GM23338 (cell line): ENCODE measurements at regions not wholly inside any gene's neighbourhood (a gene's known extent, or its start where the extent isn't known, plus 50 kb on each side); places are given as distances from the start of the nearest gene placed in this dataset.

Experiments
- ATAC-seq: fragments of 200-7000 bp; cut with Tn5 transposase; 3 replicates; pipeline ENCODE4 v1.9.1; 2020
- DNase-seq: peaks from one replicate; pipeline ENCODE4 v3.0.0-alpha.2; 2015; ENCODE audit warnings: low spot score
- H2AFZ ChIP-seq: fragments of 200-600 bp; sonication (generic); 2 replicates; pipeline ENCODE4 v1.8.0; 2016; ENCODE audit warnings: antibody characterized with exemption, mild to moderate bottlenecking, moderate library complexity
- H3F3A ChIP-seq: fragments of 200-600 bp; sonication (generic); replicated peaks from 2 replicates; pipeline ENCODE4 v1.8.0; 2017; ENCODE audit warnings: antibody characterized with exemption, mixed run types, low read depth
- H3K27ac ChIP-seq: fragments of 200-600 bp; sonication (generic); 2 replicates; pipeline ENCODE4 v1.6.1; 2016; ENCODE audit warnings: low read depth
- H3K27me3 ChIP-seq: fragments of 200-600 bp; sonication (generic); 2 replicates; pipeline ENCODE4 v1.8.0; 2016; ENCODE audit warnings: mild to moderate bottlenecking, mixed run types, moderate library complexity; ENCODE audit not compliant: insufficient read depth
- H3K36me3 ChIP-seq: fragments of 200-600 bp; sonication (generic); 2 replicates; pipeline ENCODE4 v1.8.0; 2016; ENCODE audit warnings: mild to moderate bottlenecking; ENCODE audit not compliant: insufficient read depth
- H3K4me1 ChIP-seq: fragments of 200-600 bp; sonication (generic); 2 replicates; pipeline ENCODE4 v1.8.0; 2016; ENCODE audit warnings: mild to moderate bottlenecking, moderate library complexity; ENCODE audit not compliant: insufficient read depth
- H3K4me2 ChIP-seq: fragments of 200-600 bp; sonication (generic); 2 replicates; pipeline ENCODE4 v1.7.1; 2017; ENCODE audit warnings: mixed run types
- H3K4me3 ChIP-seq: fragments of 200-600 bp; sonication (generic); 2 replicates; pipeline ENCODE4 v1.6.1; 2016; ENCODE audit warnings: mixed run types
- H3K79me2 ChIP-seq: fragments of 200-600 bp; sonication (generic); replicated peaks from 2 replicates; pipeline ENCODE4 v1.8.0; 2017; ENCODE audit warnings: mild to moderate bottlenecking; ENCODE audit not compliant: insufficient read depth
- H3K9me2 ChIP-seq: fragments of 200-600 bp; sonication (generic); 2 replicates; pipeline ENCODE4 v1.8.0; 2017; ENCODE audit not compliant: insufficient read depth
- H4K20me1 ChIP-seq: fragments of 200-600 bp; sonication (generic); replicated peaks from 2 replicates; pipeline ENCODE4 v1.8.0; 2017; ENCODE audit warnings: mild to moderate bottlenecking; ENCODE audit not compliant: insufficient read depth
- H3K27ac Mint-ChIP-seq: 2 replicates; pipeline ENCODE4 v1.8.0; 2020; ENCODE audit warnings: inconsistent platforms, mild to moderate bottlenecking, moderate library complexity, mixed read lengths
- H3K27me3 Mint-ChIP-seq: 3 replicates; pipeline ENCODE4 v1.8.0; 2022; ENCODE audit warnings: low read depth, mild to moderate bottlenecking, moderate library complexity, mixed read lengths, inconsistent platforms; ENCODE audit not compliant: insufficient read depth, poor library complexity
- H3K36me3 Mint-ChIP-seq: 3 replicates; pipeline ENCODE4 v1.8.0; 2021; ENCODE audit warnings: low read depth, mild to moderate bottlenecking, inconsistent platforms, moderate library complexity, mixed read lengths
- H3K4me1 Mint-ChIP-seq: 3 replicates; pipeline ENCODE4 v1.8.0; 2020; ENCODE audit warnings: mild to moderate bottlenecking, inconsistent platforms, mixed read lengths
- H3K4me3 Mint-ChIP-seq: 3 replicates; pipeline ENCODE4 v1.8.0; 2021; ENCODE audit warnings: moderate library complexity, mild to moderate bottlenecking, inconsistent platforms, mixed read lengths
- H3K9me3 Mint-ChIP-seq: 3 replicates; pipeline ENCODE4 v1.8.0; 2020; ENCODE audit warnings: moderate library complexity, mild to moderate bottlenecking, inconsistent platforms, mixed read lengths
- ETS1 ChIP-seq: IDR thresholded peaks from 2 replicates; pipeline ENCODE4 v1.6.1; 2016; ENCODE audit warnings: antibody characterized with exemption
- EZH2 ChIP-seq: fragments of 200-600 bp; sonication (generic); IDR thresholded peaks from one replicate; pipeline ENCODE4 v1.8.0; 2017; ENCODE audit warnings: antibody characterized with exemption, mild to moderate bottlenecking, low read depth; ENCODE audit not compliant: unreplicated experiment
- EZH2phosphoT487 ChIP-seq: fragments of 200-600 bp; sonication (generic); IDR thresholded peaks from one replicate; pipeline ENCODE4 v1.8.1; 2018; ENCODE audit warnings: antibody characterized with exemption; ENCODE audit not compliant: unreplicated experiment
- NANOG ChIP-seq: IDR thresholded peaks from 2 replicates; pipeline ENCODE4 v1.6.1; 2016; ENCODE audit warnings: antibody characterized with exemption, borderline replicate concordance
- STAT1 ChIP-seq: IDR thresholded peaks from one replicate; pipeline ENCODE4 v1.6.1; 2016; ENCODE audit warnings: antibody characterized with exemption; ENCODE audit not compliant: unreplicated experiment
- ZNF114 ChIP-seq: fragments of 250-450 bp; sonication (Bioruptor Pico); IDR thresholded peaks from 2 replicates; pipeline ENCODE4 v1.5.0; 2020; ENCODE audit warnings: mild to moderate bottlenecking, moderate library complexity
- ZNF331 ChIP-seq: fragments of 250-450 bp; sonication (Bioruptor Pico); IDR thresholded peaks from 2 replicates; pipeline ENCODE4 v1.5.0; 2020; ENCODE audit warnings: low read depth, mild to moderate bottlenecking, moderate library complexity
- TF ChIP-seq, protein P1 (sequence below): fragments of 250-450 bp; sonication (Bioruptor Pico); IDR thresholded peaks from 2 replicates; pipeline ENCODE4 v1.5.0; 2020; ENCODE audit warnings: mild to moderate bottlenecking, moderate library complexity
- TF ChIP-seq, protein P2 (sequence below), 2 experiments: fragments of 200-600 bp in 1 of 2; sonication (generic) in 1 of 2; conservative IDR thresholded peaks; 2 replicates each; pipeline versions ENCODE4 v1.5.1 to v1.6.1; 2016 to 2017; ENCODE audit warnings: antibody characterized with exemption in 2 of 2, low read depth in 2 of 2, mild to moderate bottlenecking in 2 of 2, moderate library complexity in 1 of 2

DNA sequence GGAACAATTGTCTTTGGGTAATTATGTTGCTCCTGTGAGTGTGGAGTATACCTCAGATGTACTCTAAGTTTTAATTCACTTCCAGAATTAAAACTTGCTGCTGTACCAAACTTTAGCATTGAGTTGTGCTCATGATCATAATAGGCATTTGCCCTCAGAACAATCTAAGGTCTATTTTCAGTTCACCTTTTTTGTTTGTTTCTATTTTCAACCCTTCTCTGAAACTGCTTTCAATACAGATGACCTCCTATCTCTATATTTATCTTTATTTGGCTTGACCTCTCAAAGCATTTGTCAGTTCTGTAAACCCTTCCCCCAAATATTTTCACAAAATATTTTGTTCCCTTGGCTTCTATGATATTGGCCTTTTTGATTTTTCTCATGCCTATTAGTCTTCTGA is 873.0 kb downstream of the OLFM4 start (continued):
- TF ChIP-seq, protein P1, sequence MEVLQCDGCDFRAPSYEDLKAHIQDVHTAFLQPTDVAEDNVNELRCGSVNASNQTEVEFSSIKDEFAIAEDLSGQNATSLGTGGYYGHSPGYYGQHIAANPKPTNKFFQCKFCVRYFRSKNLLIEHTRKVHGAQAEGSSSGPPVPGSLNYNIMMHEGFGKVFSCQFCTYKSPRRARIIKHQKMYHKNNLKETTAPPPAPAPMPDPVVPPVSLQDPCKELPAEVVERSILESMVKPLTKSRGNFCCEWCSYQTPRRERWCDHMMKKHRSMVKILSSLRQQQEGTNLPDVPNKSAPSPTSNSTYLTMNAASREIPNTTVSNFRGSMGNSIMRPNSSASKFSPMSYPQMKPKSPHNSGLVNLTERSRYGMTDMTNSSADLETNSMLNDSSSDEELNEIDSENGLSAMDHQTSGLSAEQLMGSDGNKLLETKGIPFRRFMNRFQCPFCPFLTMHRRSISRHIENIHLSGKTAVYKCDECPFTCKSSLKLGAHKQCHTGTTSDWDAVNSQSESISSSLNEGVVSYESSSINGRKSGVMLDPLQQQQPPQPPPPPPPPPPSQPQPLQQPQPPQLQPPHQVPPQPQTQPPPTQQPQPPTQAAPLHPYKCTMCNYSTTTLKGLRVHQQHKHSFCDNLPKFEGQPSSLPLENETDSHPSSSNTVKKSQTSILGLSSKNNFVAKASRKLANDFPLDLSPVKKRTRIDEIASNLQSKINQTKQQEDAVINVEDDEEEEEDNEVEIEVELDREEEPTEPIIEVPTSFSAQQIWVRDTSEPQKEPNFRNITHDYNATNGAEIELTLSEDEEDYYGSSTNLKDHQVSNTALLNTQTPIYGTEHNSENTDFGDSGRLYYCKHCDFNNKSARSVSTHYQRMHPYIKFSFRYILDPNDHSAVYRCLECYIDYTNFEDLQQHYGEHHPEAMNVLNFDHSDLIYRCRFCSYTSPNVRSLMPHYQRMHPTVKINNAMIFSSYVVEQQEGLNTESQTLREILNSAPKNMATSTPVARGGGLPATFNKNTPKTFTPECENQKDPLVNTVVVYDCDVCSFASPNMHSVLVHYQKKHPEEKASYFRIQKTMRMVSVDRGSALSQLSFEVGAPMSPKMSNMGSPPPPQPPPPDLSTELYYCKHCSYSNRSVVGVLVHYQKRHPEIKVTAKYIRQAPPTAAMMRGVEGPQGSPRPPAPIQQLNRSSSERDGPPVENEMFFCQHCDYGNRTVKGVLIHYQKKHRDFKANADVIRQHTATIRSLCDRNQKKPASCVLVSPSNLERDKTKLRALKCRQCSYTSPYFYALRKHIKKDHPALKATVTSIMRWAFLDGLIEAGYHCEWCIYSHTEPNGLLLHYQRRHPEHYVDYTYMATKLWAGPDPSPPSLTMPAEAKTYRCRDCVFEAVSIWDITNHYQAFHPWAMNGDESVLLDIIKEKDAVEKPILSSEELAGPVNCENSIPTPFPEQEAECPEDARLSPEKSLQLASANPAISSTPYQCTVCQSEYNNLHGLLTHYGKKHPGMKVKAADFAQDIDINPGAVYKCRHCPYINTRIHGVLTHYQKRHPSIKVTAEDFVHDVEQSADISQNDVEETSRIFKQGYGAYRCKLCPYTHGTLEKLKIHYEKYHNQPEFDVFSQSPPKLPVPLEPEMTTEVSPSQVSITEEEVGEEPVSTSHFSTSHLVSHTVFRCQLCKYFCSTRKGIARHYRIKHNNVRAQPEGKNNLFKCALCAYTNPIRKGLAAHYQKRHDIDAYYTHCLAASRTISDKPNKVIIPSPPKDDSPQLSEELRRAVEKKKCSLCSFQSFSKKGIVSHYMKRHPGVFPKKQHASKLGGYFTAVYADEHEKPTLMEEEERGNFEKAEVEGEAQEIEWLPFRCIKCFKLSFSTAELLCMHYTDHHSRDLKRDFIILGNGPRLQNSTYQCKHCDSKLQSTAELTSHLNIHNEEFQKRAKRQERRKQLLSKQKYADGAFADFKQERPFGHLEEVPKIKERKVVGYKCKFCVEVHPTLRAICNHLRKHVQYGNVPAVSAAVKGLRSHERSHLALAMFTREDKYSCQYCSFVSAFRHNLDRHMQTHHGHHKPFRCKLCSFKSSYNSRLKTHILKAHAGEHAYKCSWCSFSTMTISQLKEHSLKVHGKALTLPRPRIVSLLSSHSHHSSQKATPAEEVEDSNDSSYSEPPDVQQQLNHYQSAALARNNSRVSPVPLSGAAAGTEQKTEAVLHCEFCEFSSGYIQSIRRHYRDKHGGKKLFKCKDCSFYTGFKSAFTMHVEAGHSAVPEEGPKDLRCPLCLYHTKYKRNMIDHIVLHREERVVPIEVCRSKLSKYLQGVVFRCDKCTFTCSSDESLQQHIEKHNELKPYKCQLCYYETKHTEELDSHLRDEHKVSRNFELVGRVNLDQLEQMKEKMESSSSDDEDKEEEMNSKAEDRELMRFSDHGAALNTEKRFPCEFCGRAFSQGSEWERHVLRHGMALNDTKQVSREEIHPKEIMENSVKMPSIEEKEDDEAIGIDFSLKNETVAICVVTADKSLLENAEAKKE (CRISPR knock-in tag): no peak
- TF ChIP-seq, protein P2, sequence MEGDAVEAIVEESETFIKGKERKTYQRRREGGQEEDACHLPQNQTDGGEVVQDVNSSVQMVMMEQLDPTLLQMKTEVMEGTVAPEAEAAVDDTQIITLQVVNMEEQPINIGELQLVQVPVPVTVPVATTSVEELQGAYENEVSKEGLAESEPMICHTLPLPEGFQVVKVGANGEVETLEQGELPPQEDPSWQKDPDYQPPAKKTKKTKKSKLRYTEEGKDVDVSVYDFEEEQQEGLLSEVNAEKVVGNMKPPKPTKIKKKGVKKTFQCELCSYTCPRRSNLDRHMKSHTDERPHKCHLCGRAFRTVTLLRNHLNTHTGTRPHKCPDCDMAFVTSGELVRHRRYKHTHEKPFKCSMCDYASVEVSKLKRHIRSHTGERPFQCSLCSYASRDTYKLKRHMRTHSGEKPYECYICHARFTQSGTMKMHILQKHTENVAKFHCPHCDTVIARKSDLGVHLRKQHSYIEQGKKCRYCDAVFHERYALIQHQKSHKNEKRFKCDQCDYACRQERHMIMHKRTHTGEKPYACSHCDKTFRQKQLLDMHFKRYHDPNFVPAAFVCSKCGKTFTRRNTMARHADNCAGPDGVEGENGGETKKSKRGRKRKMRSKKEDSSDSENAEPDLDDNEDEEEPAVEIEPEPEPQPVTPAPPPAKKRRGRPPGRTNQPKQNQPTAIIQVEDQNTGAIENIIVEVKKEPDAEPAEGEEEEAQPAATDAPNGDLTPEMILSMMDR (conservative IDR thresholded peaks at IDR 0.05; ENCODE audit: low read depth in 2 of 2): no peak

DNA sequence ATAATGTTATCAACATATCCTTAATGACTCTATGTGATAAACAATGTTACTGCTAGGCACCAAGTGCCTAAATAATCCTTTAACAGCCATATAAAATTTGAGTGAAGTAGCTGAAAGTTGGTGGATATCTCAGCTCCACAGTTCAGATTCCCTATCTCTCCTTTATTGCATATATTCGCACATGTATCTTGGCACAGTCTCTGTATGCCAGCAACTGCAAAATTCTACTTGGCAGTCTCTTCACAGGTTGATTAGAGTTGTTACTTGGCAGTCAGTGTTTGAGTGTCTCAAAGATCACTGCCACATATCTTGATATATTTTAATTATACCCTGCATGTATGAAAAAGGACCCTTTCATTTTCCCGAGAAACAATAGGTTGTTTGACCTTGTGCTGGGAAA is 879.3 kb downstream of the OLFM4 start:
- ATAC-seq (no peak), DNase-seq (no peak)
- H3K4me3 ChIP-seq: no peak overlapping the region
- H2AFZ ChIP-seq: no peak overlapping the region
- Mint-ChIP-seq H3K4me1 (peaks cover 22% of the 10 kb centered on the region; the same call in 2 of the 3 replicates), H3K4me3 (no peak overlapping the region), H3K36me3 (no peaks in the 10 kb centered on the region), H3K9me3 (no peaks in the 10 kb centered on the region), H3K27ac (no peak overlapping the region), H3K27me3 (no peaks in the 10 kb centered on the region)
- no peaks in the 10 kb centered on the region for H3K36me3 ChIP-seq
- H3K9me2 ChIP-seq: no peaks in the 10 kb centered on the region
- no peaks in the 10 kb centered on the region for H3F3A ChIP-seq
- no peaks in the 10 kb centered on the region for H4K20me1 ChIP-seq
- no peaks in the 10 kb centered on the region for H3K79me2 ChIP-seq
- H3K4me2 ChIP-seq: no peak overlapping the region
- H3K4me1 ChIP-seq: peaks cover 21% of the 10 kb centered on the region
- no peaks in the 10 kb centered on the region for H3K27me3 ChIP-seq
- H3K27ac ChIP-seq: no peak overlapping the region
- TF ChIP-seq, protein P2 (conservative IDR thresholded peaks at IDR 0.05; ENCODE audit: low read depth in 2 of 2): no peak
- TF ChIP-seq ZNF331 (CRISPR knock-in tag) (no peak), EZH2 (no peak), EZH2phosphoT487 (no peak), ZNF114 (CRISPR knock-in tag) (no peak), STAT1 (no peak), ETS1 (no peak), NANOG (no peak)
